WTC11 (cell line): ENCODE measurements at regions not wholly inside any gene's neighbourhood (a gene's known extent, or its start where the extent isn't known, plus 50 kb on each side); places are given as distances from the start of the nearest gene placed in this dataset.

Experiments
- ATAC-seq: fragments of 200-7000 bp; cut with Tn5 transposase; 2 replicates; pipeline ENCODE4 v1.10.0; 2021; ENCODE audit warnings: mild to moderate bottlenecking, moderate library complexity
- CTCF ChIA-PET: fragments of 300-600 bp; sonication (Branson Sonifier 250); formaldehyde crosslinking; loops from one replicate; lab custom pipeline; 2021; ENCODE audit warnings: antibody characterized with exemption; lab: Charles Lee
- POLR2A ChIA-PET: fragments of 350-600 bp; sonication (Branson Sonifier 250); formaldehyde crosslinking; loops from one replicate; lab custom pipeline; 2021; ENCODE audit warnings: antibody characterized with exemption; lab: Charles Lee
- DNase-seq: peaks from one replicate; pipeline ENCODE4 v3.0.0; 2021; ENCODE audit warnings: low spot score
- H3K27ac Mint-ChIP-seq: 2 replicates; pipeline ENCODE4 v1.8.0; 2021; ENCODE audit warnings: mixed read lengths
- H3K27me3 Mint-ChIP-seq: 2 replicates; pipeline ENCODE4 v1.8.0; 2021; ENCODE audit warnings: low read depth, mild to moderate bottlenecking, moderate library complexity, mixed read lengths
- H3K36me3 Mint-ChIP-seq: 2 replicates; pipeline ENCODE4 v1.8.0; 2021; ENCODE audit warnings: mixed read lengths
- H3K4me1 Mint-ChIP-seq: 2 replicates; pipeline ENCODE4 v1.8.0; 2022; ENCODE audit warnings: mixed read lengths
- H3K4me3 Mint-ChIP-seq: 2 replicates; pipeline ENCODE4 v1.8.0; 2021; ENCODE audit warnings: mild to moderate bottlenecking, moderate library complexity, mixed read lengths
- H3K9me3 Mint-ChIP-seq: 2 replicates; pipeline ENCODE4 v1.8.0; 2021; ENCODE audit warnings: mixed read lengths
- AFF4 ChIP-seq: sonication (generic); formaldehyde crosslinking; IDR thresholded peaks from 2 replicates; pipeline ENCODE4 v1.8.1; 2023; ENCODE audit warnings: mild to moderate bottlenecking, missing genetic modification reagents, borderline replicate concordance
- CREB1 ChIP-seq: sonication (generic); formaldehyde crosslinking; IDR thresholded peaks from 2 replicates; pipeline ENCODE4 v1.8.0; 2023; ENCODE audit warnings: mild to moderate bottlenecking, missing genetic modification reagents
- ERG ChIP-seq: fragments of 250-450 bp; sonication (Bioruptor Pico); IDR thresholded peaks from 2 replicates; pipeline ENCODE4 v1.8.0; 2021; ENCODE audit warnings: mild to moderate bottlenecking
- GRHL2 ChIP-seq: fragments of 250-450 bp; sonication (Bioruptor Pico); IDR thresholded peaks from 2 replicates; pipeline ENCODE4 v1.8.0; 2022; ENCODE audit warnings: mild to moderate bottlenecking, moderate library complexity; ENCODE audit not compliant: insufficient replicate concordance, severe bottlenecking
- HMGA2 ChIP-seq: fragments of 250-450 bp; sonication (Bioruptor Pico); IDR thresholded peaks from 2 replicates; pipeline ENCODE4 v1.4.0; 2021; ENCODE audit warnings: mild to moderate bottlenecking, moderate library complexity
- NFE2L1 ChIP-seq: sonication (generic); formaldehyde crosslinking; IDR thresholded peaks from 2 replicates; pipeline ENCODE4 v1.8.1; 2023; ENCODE audit warnings: missing genetic modification reagents
- SMAD3 ChIP-seq: sonication (generic); formaldehyde crosslinking; IDR thresholded peaks from 2 replicates; pipeline ENCODE4 v1.8.0; 2022; ENCODE audit warnings: missing genetic modification reagents, mild to moderate bottlenecking, borderline replicate concordance
- ZNF121 ChIP-seq: sonication (generic); formaldehyde crosslinking; IDR thresholded peaks from 2 replicates; pipeline ENCODE4 v1.8.0; 2023; ENCODE audit warnings: missing genetic modification reagents
- ZNF219 ChIP-seq: sonication (generic); formaldehyde crosslinking; IDR thresholded peaks from 2 replicates; pipeline ENCODE4 v1.8.0; 2023; ENCODE audit warnings: missing genetic modification reagents, mild to moderate bottlenecking, borderline replicate concordance
- ZNF317 ChIP-seq: sonication (generic); formaldehyde crosslinking; IDR thresholded peaks from 2 replicates; pipeline ENCODE4 v1.8.1; 2023; ENCODE audit warnings: low read depth, mild to moderate bottlenecking, moderate library complexity, missing genetic modification reagents, borderline replicate concordance
- ZNF396 ChIP-seq: fragments of 250-450 bp; sonication (Bioruptor Pico); IDR thresholded peaks from 2 replicates; pipeline ENCODE4 v1.8.0; 2021; ENCODE audit warnings: mild to moderate bottlenecking, moderate library complexity, borderline replicate concordance
- ZNF512 ChIP-seq: sonication (generic); formaldehyde crosslinking; IDR thresholded peaks from 2 replicates; pipeline ENCODE4 v1.8.1; 2022; ENCODE audit warnings: missing genetic modification reagents, borderline replicate concordance
- ZNF532 ChIP-seq: fragments of 250-450 bp; sonication (Bioruptor Pico); IDR thresholded peaks from 2 replicates; pipeline ENCODE4 v1.9.0; 2021; ENCODE audit warnings: mild to moderate bottlenecking, borderline replicate concordance

- TF ChIP-seq ZNF532 (CRISPR knock-in tag) (no peak), ERG (CRISPR knock-in tag) (no peak), GRHL2 (CRISPR knock-in tag) (no peak), ZNF512 (no peak), SMAD3 (CRISPR knock-in tag) (no peak), HMGA2 (no peak), ZNF219 (CRISPR knock-in tag) (no peak), ZNF396 (no peak)
Measured at GRCh38 chr7:115491744-115492380, 538.7 kb downstream of the TFEC start (continued).

- no peak for TF ChIP-seq NFE2L1 (CRISPR knock-in tag)
- no peak for TF ChIP-seq AFF4 (CRISPR knock-in tag)
- Mint-ChIP-seq H3K27me3 (peaks cover 18% of the 10 kb centered on the region; the same call in 1 of the 2 replicates), H3K4me3 (no peak overlapping the region), H3K36me3 (no peaks in the 10 kb centered on the region), H3K27ac (no peak overlapping the region), H3K4me1 (peaks cover 16% of the 10 kb centered on the region), H3K9me3 (no peaks in the 10 kb centered on the region)
- DNase-seq: no peak
- ChIA-PET CTCF (no interaction called here), POLR2A (no interaction called here)
- ATAC-seq: no peak
Measured at GRCh38 chr7:115479448-115479847, 551.1 kb downstream of the TFEC start.

GRCh38 chr7:115478426-115478825 is 552.1 kb downstream of the TFEC start:
- H3K36me3 Mint-ChIP-seq: no peaks in the 10 kb centered on the region
- no peak overlapping the region for H3K4me3 Mint-ChIP-seq
- CTCF ChIA-PET: interaction anchor here (1.0 kb wide), 1 partner anchor 613 kb away, joined by 5 read pairs; no protein-coding TSS in a partner anchor
- H3K27ac Mint-ChIP-seq: no peak overlapping the region
- no peak for ATAC-seq
- no peak for DNase-seq
- peaks cover 16% of the 10 kb centered on the region for H3K4me1 Mint-ChIP-seq
- TF ChIP-seq CREB1 (CRISPR knock-in tag) (no peak), ZNF317 (no peak), ZNF121 (CRISPR knock-in tag) (no peak)
- H3K9me3 Mint-ChIP-seq: no peaks in the 10 kb centered on the region
- POLR2A ChIA-PET: interaction anchor here (0.6 kb wide), 1 partner anchor 39 kb away, joined by 3 read pairs; no protein-coding TSS in a partner anchor
- H3K27me3 Mint-ChIP-seq: peaks cover 18% of the 10 kb centered on the region; the same call in 1 of the 2 replicates
